Hepatocyte (in vitro differentiated cells): ENCODE measurements at regions not wholly inside any gene's neighbourhood (a gene's known extent, or its start where the extent isn't known, plus 50 kb on each side); places are given as distances from the start of the nearest gene placed in this dataset.

Experiments used
- EZH2 ChIP-seq: fragments of 200-600 bp; sonication (generic); IDR thresholded peaks from 2 replicates; pipeline ENCODE4 v1.6.1; 2016; ENCODE audit warnings: antibody characterized with exemption, mild to moderate bottlenecking, borderline replicate concordance
- TF ChIP-seq, protein P1 (sequence below): fragments of 200-600 bp; sonication (generic); IDR thresholded peaks from 2 replicates; pipeline ENCODE4 v1.5.1; 2016; ENCODE audit warnings: antibody characterized with exemption, mild to moderate bottlenecking; ENCODE audit not compliant: poor library complexity

DNA sequence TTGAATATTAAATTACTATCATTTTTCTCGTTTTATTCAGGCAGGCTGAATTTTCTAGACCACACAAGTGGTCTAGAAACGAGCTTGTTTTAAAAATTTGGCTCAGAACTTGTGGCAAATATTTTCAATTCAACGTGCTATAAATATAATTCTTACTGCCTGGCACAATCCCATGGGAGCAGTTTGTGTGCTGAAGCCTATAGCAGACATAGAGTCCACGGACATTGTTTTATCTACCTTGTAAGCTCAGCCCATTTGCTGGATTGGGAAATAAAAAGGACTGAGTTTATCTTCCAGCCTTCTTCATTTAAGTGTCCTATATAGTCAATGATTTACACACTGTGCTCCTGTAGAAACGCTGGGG lies 103.4 kb downstream of the ZBTB18 start:
- TF ChIP-seq, protein P1, sequence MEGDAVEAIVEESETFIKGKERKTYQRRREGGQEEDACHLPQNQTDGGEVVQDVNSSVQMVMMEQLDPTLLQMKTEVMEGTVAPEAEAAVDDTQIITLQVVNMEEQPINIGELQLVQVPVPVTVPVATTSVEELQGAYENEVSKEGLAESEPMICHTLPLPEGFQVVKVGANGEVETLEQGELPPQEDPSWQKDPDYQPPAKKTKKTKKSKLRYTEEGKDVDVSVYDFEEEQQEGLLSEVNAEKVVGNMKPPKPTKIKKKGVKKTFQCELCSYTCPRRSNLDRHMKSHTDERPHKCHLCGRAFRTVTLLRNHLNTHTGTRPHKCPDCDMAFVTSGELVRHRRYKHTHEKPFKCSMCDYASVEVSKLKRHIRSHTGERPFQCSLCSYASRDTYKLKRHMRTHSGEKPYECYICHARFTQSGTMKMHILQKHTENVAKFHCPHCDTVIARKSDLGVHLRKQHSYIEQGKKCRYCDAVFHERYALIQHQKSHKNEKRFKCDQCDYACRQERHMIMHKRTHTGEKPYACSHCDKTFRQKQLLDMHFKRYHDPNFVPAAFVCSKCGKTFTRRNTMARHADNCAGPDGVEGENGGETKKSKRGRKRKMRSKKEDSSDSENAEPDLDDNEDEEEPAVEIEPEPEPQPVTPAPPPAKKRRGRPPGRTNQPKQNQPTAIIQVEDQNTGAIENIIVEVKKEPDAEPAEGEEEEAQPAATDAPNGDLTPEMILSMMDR = no peak
- no peak for TF ChIP-seq EZH2
